ENCODE measurements at regions not wholly inside any gene's neighbourhood (a gene's known extent, or its start where the extent isn't known, plus 50 kb on each side); places are given as distances from the start of the nearest gene placed in this dataset.
"Not testable (repeated sequence)": the region's sequence is repeated elsewhere in the genome, so short reads cannot be mapped to it uniquely, and the experiment has no call there.

DNA sequence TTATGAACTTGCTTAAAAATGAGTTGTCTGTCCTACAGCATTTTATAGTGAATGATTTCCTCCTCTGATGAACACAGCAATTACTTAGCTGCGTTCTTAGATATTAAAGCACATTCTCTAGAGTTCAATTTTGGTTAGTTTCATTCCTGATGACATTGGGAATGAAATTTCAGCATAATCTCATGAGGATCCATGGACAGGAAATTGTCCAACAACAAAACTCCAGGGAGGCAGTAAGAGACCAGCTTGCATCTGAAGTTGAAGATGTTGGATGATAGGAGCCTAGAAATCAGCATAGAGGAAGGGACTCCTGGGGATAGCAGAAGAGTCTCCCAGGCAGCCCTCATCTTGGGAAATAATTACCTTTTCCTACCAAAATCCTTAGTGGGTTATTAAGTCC, 128.7 kb upstream of the RAP1B start:
- no peak for DNase-seq (ENCODE audit: insufficient read length)
- peak; percentile 5 for FAIRE-seq
- TF ChIP-seq TAF1 (IDR thresholded peaks at IDR 0.05; ENCODE audit: borderline replicate concordance, low read depth, low read length), result no peak
- no peak for TF ChIP-seq POLR2A (IDR thresholded peaks at IDR 0.05; ENCODE audit: low read depth, low read length)
- no peak for TF ChIP-seq POLR2AphosphoS5 (IDR thresholded peaks at IDR 0.05; ENCODE audit: low read depth, low read length)

DNA sequence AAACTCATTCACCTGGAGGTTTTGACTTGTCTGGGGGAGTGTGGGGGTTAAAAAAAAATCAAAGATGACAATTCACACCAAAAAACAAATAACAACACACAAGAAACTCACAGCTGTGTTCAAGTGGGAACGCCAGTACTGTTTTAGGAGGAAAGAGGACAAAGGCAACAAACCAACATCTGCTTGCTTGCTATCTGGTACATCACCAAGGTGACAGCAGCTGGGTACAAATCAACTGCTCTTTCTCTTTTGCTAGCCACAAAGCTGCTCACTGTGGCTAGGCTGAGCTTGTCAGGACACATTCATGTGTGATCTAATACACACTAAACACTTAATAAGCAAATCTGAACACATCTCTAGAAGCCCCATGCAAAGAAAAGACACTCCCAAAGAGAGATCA, 128.0 kb upstream of the RAP1B start:
- DNase-seq (ENCODE audit: insufficient read length) (peak; percentile 19), FAIRE-seq (peak; percentile 89)
- TF ChIP-seq TAF1 (IDR thresholded peaks at IDR 0.05; ENCODE audit: borderline replicate concordance, low read depth, low read length) (no peak), POLR2A (IDR thresholded peaks at IDR 0.05; ENCODE audit: low read depth, low read length) (no peak), POLR2AphosphoS5 (IDR thresholded peaks at IDR 0.05; ENCODE audit: low read depth, low read length) (peak; percentile 28; the same call in 1 of the 2 replicates)

DNA sequence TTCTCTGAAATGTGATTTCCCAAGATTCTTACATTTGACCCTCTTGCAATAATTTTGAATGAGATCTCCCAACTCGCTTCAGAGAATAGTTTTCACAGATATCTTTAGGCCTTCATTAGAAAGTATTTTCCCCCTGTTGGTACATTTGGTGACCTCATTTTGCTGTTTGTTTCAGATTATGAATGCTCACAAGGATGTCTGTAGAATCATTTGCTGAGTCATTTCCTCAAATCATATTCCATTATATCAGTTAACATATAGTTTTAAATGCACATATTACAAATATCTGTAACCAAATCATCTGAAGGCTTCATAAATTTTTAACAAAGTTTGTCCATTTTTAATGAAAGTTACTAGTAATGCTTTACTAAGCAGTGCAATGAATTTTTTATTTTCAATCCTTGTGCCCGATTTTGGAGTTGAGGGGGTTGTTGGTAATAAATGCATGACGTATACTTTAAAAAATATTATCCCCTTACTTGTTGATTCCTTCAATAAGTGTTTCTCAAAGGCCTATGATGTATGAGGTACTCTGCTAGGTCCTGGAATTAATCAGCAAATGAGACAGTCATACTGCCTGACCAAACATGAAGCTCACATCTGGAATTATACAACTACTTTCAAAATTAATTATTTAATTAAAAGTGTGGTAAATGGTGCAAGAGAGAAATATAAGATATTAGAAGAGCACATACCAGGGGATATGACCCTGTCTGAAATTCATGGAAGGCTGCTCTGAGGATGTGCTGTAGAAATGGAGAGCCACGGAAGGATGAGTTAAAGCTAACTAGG, 126.9 kb upstream of the RAP1B start:
- DNase-seq (ENCODE audit: insufficient read length), result no peak
- no peak for TF ChIP-seq POLR2A (IDR thresholded peaks at IDR 0.05; ENCODE audit: low read depth, low read length)
- no peak for TF ChIP-seq POLR2AphosphoS5 (IDR thresholded peaks at IDR 0.05; ENCODE audit: low read depth, low read length)
- no peak for TF ChIP-seq TAF1 (IDR thresholded peaks at IDR 0.05; ENCODE audit: borderline replicate concordance, low read depth, low read length)
- peak; percentile 53 for FAIRE-seq

DNA sequence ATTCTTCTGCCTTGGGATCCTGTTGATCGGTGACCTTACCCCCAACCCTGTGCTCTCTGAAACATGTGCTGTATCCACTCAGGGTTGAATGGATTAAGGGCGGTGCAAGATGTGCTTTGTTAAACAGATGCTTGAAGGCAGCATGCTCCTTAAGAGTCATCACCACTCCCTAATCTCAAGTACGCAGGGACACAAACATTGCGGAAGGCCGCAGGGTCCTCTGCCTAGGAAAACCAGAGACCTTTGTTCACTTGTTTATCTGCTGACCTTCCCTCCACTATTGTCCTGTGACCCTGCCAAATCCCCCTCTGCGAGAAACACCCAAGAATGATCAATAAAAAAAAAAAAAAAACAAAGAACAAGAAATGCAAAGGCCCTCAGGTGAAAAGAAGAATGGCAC, 126.1 kb upstream of the RAP1B start:
- not testable (repeated sequence) for FAIRE-seq

DNA sequence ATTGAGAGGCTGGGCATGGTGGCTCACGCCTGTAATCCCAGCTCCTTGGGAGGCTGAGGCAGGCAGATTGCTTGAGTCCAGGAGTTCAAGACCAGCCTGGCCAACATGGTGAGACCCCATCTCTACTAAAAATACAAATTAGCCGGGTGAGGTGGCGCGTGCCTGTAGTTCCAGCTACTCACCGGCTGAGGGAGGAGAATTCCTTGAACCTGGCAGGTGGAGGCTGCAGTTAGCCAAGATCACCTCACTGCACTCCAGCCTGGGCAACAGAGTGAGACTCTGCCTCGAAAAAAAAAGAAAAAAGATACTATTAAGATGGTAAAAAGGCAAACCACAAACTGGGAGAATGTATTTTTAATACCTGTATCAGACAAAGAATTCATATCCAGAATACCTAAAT, 124.2 kb upstream of the RAP1B start:
- FAIRE-seq, result peak; percentile 5

More for the DNA sequence above, 126.1 kb upstream of the RAP1B start:
- DNase-seq (ENCODE audit: insufficient read length), result not testable (repeated sequence)

DNA sequence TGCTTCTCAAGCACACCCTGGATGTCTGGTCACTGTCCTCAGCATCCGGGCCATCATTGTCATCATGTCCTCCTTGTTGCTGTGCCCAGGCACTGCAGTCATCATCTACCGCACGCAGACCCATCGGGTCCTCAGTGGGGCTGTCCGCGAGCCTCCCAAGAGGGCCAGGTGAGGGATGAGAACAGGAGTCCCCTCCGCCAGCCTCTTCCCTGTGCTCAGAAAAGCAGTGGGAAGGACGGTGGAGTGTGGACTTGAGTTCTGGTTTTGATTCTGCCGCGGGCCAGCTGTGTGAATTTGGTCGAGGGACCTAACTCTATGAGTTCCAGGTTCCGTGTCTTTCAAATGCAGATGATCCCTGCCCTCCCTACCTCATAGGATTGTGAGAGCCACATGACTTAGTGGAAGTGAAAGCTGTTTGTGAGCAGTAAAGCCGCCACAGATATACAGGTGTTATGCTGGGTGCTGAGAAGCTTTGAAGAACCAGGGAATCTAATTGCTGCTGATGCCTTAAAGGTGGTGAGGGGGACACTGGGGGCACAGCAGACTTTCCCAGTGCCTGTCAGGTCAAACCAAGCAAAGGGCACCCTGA, 122.9 kb upstream of the RAP1B start:
- FAIRE-seq, result no peak
- TF ChIP-seq POLR2AphosphoS5 (IDR thresholded peaks at IDR 0.05; ENCODE audit: low read depth, low read length) (no peak), POLR2A (IDR thresholded peaks at IDR 0.05; ENCODE audit: low read depth, low read length) (no peak), TAF1 (IDR thresholded peaks at IDR 0.05; ENCODE audit: borderline replicate concordance, low read depth, low read length) (no peak)
- DNase-seq (ENCODE audit: insufficient read length), result no peak

More for the DNA sequence above, 124.2 kb upstream of the RAP1B start:
- DNase-seq (ENCODE audit: insufficient read length), result not testable (repeated sequence)

DNA sequence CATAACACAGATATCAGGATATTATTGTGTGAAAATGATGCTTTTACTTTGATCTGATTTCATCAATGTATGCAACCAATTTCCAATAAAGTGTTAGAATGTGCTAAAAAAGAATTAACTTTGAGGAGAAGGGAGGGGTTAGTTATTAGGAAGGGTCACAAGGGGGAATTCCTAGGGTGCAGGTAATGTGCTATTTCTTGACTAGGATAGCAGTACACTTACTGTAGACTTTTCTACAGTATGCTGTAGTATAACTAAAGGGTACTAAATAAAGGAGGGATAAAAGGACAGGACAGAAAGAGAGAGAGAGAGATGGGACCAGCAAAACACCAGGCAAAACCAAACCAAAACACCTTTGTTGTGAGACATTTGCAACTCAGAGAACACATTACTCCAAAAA, 121.4 kb upstream of the RAP1B start:
- DNase-seq (ENCODE audit: insufficient read length) (no peak), FAIRE-seq (no peak)
- no peak for TF ChIP-seq POLR2A (IDR thresholded peaks at IDR 0.05; ENCODE audit: low read depth, low read length)
- no peak for TF ChIP-seq TAF1 (IDR thresholded peaks at IDR 0.05; ENCODE audit: borderline replicate concordance, low read depth, low read length)
- TF ChIP-seq POLR2AphosphoS5 (IDR thresholded peaks at IDR 0.05; ENCODE audit: low read depth, low read length), result no peak

DNA sequence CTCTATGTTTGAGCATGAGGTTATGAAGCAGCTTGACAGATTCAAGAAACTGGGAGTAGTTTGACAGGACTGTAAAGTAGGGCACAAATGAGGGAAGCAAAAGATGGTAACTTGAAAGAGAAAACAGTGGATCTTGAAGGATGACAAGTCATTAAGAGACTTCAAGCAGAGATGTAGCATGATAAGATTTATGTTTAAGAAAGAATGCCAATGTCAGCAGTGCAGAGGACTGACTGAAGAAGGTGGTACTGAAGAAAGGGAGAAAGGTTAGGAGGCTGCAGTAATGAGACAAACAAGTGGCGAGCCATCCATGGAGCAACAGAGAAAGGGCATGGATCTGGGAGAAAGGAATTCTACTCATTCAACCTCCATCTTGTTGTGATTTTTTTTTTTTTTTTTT, 120.2 kb upstream of the RAP1B start:
- DNase-seq (ENCODE audit: insufficient read length) (no peak), FAIRE-seq (no peak)
- no peak for TF ChIP-seq POLR2AphosphoS5 (IDR thresholded peaks at IDR 0.05; ENCODE audit: low read depth, low read length)
- TF ChIP-seq TAF1 (IDR thresholded peaks at IDR 0.05; ENCODE audit: borderline replicate concordance, low read depth, low read length), result no peak
- TF ChIP-seq POLR2A (IDR thresholded peaks at IDR 0.05; ENCODE audit: low read depth, low read length), result no peak

DNA sequence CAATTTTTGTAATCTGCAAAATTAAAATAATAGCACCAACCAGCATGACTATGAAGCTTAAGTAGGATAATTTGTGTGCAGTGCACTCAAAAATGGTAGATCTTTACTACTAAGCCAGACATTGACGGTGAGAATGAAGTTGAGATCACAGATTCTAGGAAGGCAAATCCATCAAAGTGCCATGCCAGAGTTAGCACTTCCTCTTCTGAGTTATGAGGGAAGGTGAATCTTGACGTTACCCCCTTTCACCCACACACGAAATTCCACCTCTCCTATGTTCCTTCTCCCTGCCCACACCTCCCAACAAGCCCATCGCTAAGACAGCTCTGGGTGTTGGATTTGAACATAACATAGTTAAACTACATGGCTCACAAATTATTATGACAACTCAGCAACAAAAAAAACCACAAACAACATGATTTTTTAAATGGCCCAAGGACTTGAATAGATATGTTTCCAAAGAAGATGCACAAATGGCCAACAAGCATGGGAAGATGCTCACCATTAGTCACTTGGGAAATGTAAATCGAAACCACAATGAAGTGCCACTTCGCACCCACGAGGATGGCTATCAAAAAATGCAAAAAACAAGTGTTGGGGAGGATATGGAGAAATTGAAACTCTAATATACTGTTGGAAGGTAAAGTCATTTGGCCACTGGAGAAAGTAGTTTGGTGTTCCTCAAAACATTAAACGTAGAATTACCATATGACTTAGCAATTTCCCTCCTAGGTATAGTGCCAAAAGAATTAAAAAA, 119.3 kb upstream of the RAP1B start:
- no peak for TF ChIP-seq TAF1 (IDR thresholded peaks at IDR 0.05; ENCODE audit: borderline replicate concordance, low read depth, low read length)
- TF ChIP-seq POLR2AphosphoS5 (IDR thresholded peaks at IDR 0.05; ENCODE audit: low read depth, low read length), result no peak
- TF ChIP-seq POLR2A (IDR thresholded peaks at IDR 0.05; ENCODE audit: low read depth, low read length), result no peak
- peak; percentile 60 for FAIRE-seq
- DNase-seq (ENCODE audit: insufficient read length), result no peak

DNA sequence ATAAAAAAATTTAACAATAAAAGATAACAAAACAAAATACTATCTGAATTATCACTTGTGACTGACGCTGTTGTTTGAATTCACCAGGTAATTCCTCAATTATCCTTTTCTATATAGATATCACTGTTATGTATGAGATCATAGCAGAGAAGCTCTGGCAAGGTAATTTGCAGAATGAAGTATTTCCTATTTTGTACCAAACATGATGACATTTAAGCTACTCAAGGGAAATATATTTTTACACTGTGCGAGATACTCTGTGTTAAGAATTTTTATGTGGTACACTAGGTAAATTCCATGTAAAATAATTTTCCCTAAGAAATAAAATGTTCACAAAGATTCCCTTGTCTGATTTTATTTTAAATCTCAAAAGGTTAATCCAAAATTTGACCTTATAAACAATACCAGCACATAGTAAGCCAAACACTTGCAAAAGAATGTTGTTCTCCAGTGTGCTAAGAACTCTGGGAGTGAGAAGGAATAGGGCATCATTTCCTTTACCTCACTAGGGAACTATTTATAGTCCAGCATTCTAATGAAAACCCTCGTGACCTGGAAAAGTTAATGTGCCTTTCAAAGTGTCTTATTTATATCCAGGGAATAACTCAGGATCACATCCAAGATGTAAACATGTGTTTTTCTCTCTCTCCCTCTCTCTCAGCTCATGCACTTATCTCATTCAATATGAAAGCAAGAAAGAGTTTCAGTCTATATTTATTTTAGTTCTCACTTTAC, 115.2 kb upstream of the RAP1B start:
- FAIRE-seq, result no peak
- no peak for DNase-seq (ENCODE audit: insufficient read length)
- TF ChIP-seq POLR2AphosphoS5 (IDR thresholded peaks at IDR 0.05; ENCODE audit: low read depth, low read length) (no peak), POLR2A (IDR thresholded peaks at IDR 0.05; ENCODE audit: low read depth, low read length) (no peak), TAF1 (IDR thresholded peaks at IDR 0.05; ENCODE audit: borderline replicate concordance, low read depth, low read length) (no peak)

DNA sequence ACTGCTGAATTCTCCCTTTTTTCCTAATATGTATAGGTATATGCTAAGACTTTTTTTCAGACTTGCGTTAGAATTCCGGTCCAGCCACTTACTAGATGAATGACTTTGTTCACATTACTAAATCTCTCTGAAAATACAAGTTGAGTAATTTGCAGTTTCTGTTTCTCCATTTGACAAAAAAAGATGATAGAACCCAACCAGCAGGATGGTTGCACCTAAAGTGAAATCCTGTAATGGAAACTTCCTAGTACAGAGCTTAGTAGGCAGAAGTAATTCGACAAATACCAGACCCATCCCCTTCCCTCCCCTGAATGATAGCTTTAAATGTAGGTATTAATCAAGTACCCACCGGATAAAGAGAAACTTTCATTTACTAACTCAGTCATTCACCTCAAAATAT, 113.6 kb upstream of the RAP1B start:
- TF ChIP-seq TAF1 (IDR thresholded peaks at IDR 0.05; ENCODE audit: borderline replicate concordance, low read depth, low read length) (no peak), POLR2A (IDR thresholded peaks at IDR 0.05; ENCODE audit: low read depth, low read length) (no peak), POLR2AphosphoS5 (IDR thresholded peaks at IDR 0.05; ENCODE audit: low read depth, low read length) (no peak)
- no peak for DNase-seq (ENCODE audit: insufficient read length)
- no peak for FAIRE-seq

All from GM12892 (cell line).